ENCODE measurements at regions not wholly inside any gene's neighbourhood (a gene's known extent, or its start where the extent isn't known, plus 50 kb on each side); places are given as distances from the start of the nearest gene placed in this dataset.
A peak's percentile ranks its signal among the peaks of the same experiment; 100 is the strongest.

- TF ChIP-seq TOX (CRISPR knock-in tag; IDR thresholded peaks at IDR 0.05; ENCODE audit: borderline replicate concordance), result no peak
- no peak for TF ChIP-seq GLIS3 (CRISPR knock-in tag; IDR thresholded peaks at IDR 0.05)
- no peak for TF ChIP-seq ZFP30 (CRISPR knock-in tag; IDR thresholded peaks at IDR 0.05)
- TF ChIP-seq, protein P1, sequence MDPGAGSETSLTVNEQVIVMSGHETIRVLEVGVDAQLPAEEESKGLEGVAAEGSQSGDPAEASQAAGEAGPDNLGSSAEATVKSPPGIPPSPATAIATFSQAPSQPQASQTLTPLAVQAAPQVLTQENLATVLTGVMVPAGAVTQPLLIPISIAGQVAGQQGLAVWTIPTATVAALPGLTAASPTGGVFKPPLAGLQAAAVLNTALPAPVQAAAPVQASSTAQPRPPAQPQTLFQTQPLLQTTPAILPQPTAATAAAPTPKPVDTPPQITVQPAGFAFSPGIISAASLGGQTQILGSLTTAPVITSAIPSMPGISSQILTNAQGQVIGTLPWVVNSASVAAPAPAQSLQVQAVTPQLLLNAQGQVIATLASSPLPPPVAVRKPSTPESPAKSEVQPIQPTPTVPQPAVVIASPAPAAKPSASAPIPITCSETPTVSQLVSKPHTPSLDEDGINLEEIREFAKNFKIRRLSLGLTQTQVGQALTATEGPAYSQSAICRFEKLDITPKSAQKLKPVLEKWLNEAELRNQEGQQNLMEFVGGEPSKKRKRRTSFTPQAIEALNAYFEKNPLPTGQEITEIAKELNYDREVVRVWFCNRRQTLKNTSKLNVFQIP (CRISPR knock-in tag; IDR thresholded peaks at IDR 0.05; ENCODE audit: borderline replicate concordance, low read depth), result no peak
- peak; percentile 57 for TF ChIP-seq ISL1 (CRISPR knock-in tag; IDR thresholded peaks at IDR 0.05)
- TF ChIP-seq ARNTL (CRISPR knock-in tag; IDR thresholded peaks at IDR 0.05; ENCODE audit: borderline replicate concordance, low read depth), result no peak
- no peak for ATAC-seq
These were observed 1392.9 kb upstream of the NUDT12 start for GRCh38 chr5:104955479-104955878.

- no peak for TF ChIP-seq GLIS3 (CRISPR knock-in tag; IDR thresholded peaks at IDR 0.05)
- no peak for TF ChIP-seq ISL1 (CRISPR knock-in tag; IDR thresholded peaks at IDR 0.05)
- no peak for ATAC-seq
These were observed 1390.3 kb upstream of the NUDT12 start for GRCh38 chr5:104952876-104953275.

DNA sequence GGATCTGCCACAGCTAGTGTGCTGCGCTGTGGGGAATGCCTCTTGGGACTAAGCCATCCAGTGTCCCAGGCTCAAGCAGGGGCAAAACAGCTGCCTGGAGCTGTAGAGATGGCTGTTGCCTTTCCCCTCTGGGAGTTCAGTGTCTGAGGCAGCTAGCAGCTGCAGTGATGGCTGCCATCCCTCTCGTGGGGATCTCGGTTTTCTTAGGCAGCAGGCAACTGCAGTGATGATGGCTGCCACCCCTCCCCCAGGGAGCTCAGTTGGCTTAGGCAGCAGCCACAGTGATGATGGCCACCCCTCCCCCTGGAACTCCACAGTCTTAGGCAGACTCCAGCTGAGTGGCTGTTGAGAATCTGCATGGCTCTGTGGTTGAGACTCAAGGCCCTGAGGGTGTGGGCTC lies 1389.2 kb upstream of the NUDT12 start:
- ATAC-seq, result no peak
- TF ChIP-seq, protein P2, sequence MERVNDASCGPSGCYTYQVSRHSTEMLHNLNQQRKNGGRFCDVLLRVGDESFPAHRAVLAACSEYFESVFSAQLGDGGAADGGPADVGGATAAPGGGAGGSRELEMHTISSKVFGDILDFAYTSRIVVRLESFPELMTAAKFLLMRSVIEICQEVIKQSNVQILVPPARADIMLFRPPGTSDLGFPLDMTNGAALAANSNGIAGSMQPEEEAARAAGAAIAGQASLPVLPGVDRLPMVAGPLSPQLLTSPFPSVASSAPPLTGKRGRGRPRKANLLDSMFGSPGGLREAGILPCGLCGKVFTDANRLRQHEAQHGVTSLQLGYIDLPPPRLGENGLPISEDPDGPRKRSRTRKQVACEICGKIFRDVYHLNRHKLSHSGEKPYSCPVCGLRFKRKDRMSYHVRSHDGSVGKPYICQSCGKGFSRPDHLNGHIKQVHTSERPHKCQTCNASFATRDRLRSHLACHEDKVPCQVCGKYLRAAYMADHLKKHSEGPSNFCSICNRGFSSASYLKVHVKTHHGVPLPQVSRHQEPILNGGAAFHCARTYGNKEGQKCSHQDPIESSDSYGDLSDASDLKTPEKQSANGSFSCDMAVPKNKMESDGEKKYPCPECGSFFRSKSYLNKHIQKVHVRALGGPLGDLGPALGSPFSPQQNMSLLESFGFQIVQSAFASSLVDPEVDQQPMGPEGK (CRISPR knock-in tag; IDR thresholded peaks at IDR 0.05; ENCODE audit: borderline replicate concordance), result no peak
- TF ChIP-seq CSRNP3 (CRISPR knock-in tag; IDR thresholded peaks at IDR 0.05), result no peak
- no peak for TF ChIP-seq OSR1 (CRISPR knock-in tag; IDR thresholded peaks at IDR 0.05)
- no peak for TF ChIP-seq ARNTL (CRISPR knock-in tag; IDR thresholded peaks at IDR 0.05; ENCODE audit: borderline replicate concordance, low read depth)
- no peak for TF ChIP-seq CSDC2 (CRISPR knock-in tag; IDR thresholded peaks at IDR 0.05)
- TF ChIP-seq TCF4 (CRISPR knock-in tag; IDR thresholded peaks at IDR 0.05; ENCODE audit: borderline replicate concordance), result no peak
- TF ChIP-seq RARB (CRISPR knock-in tag; IDR thresholded peaks at IDR 0.05), result no peak
- TF ChIP-seq ZNF70 (CRISPR knock-in tag; IDR thresholded peaks at IDR 0.05), result no peak
- TF ChIP-seq GLIS3 (CRISPR knock-in tag; IDR thresholded peaks at IDR 0.05), result no peak
- TF ChIP-seq ZC3H10 (CRISPR knock-in tag; IDR thresholded peaks at IDR 0.05), result no peak
- TF ChIP-seq, protein P1 (CRISPR knock-in tag; IDR thresholded peaks at IDR 0.05; ENCODE audit: borderline replicate concordance, low read depth), result no peak
- no peak for TF ChIP-seq ZNF8 (CRISPR knock-in tag; IDR thresholded peaks at IDR 0.05)
- no peak for TF ChIP-seq ZNF565 (CRISPR knock-in tag; conservative IDR thresholded peaks at IDR 0.05; ENCODE audit: low read depth)

GRCh38 chr5:104947076-104947475 lies 1384.5 kb upstream of the NUDT12 start:
- no peak for ATAC-seq
- TF ChIP-seq, protein P1 (CRISPR knock-in tag; IDR thresholded peaks at IDR 0.05; ENCODE audit: borderline replicate concordance, low read depth), result no peak
- TF ChIP-seq, protein P2 (CRISPR knock-in tag; IDR thresholded peaks at IDR 0.05; ENCODE audit: borderline replicate concordance), result no peak
- TF ChIP-seq BACH2 (CRISPR knock-in tag; IDR thresholded peaks at IDR 0.05; ENCODE audit: borderline replicate concordance) (no peak), ZNF565 (CRISPR knock-in tag; conservative IDR thresholded peaks at IDR 0.05; ENCODE audit: low read depth) (no peak), ZNF8 (CRISPR knock-in tag; IDR thresholded peaks at IDR 0.05) (no peak), CSRNP3 (CRISPR knock-in tag; IDR thresholded peaks at IDR 0.05) (no peak), TOX (CRISPR knock-in tag; IDR thresholded peaks at IDR 0.05; ENCODE audit: borderline replicate concordance) (no peak), SNAI2 (CRISPR knock-in tag; IDR thresholded peaks at IDR 0.05) (no peak), RARB (CRISPR knock-in tag; IDR thresholded peaks at IDR 0.05) (no peak), TSHZ2 (CRISPR knock-in tag; IDR thresholded peaks at IDR 0.05) (no peak), ISL1 (CRISPR knock-in tag; IDR thresholded peaks at IDR 0.05) (no peak), ARNTL (CRISPR knock-in tag; IDR thresholded peaks at IDR 0.05; ENCODE audit: borderline replicate concordance, low read depth) (no peak), ZFP30 (CRISPR knock-in tag; IDR thresholded peaks at IDR 0.05) (no peak), ZC3H10 (CRISPR knock-in tag; IDR thresholded peaks at IDR 0.05) (no peak), OSR1 (CRISPR knock-in tag; IDR thresholded peaks at IDR 0.05) (no peak), GLIS3 (CRISPR knock-in tag; IDR thresholded peaks at IDR 0.05) (no peak)
